Heart right ventricle (tissue), 16 donors: ENCODE measurements at regions not wholly inside any gene's neighbourhood (a gene's known extent, or its start where the extent isn't known, plus 50 kb on each side); places are given as distances from the start of the nearest gene placed in this dataset.
"Not testable (repeated sequence)": the region's sequence is repeated elsewhere in the genome, so short reads cannot be mapped to it uniquely, and the experiment has no call there.

Experiments
- ATAC-seq, 8 donors: fragments of 200-7000 bp; cut with Tn5 transposase; one replicate each; pipeline ENCODE4 v1.9.1; 2020; ENCODE audit warnings: mild to moderate bottlenecking in 8 of 8, moderate library complexity in 8 of 8, moderate number of reproducible peaks in 1 of 8
- DNase-seq, 2 donors: peaks; one replicate each; pipeline ENCODE4 v3.0.0-alpha.2; 2020
- H3K27ac ChIP-seq, 10 donors: fragments of 200-600 bp; sonication (generic) in 2 of 10; one replicate each; pipeline versions ENCODE4 v1.5.0 to v1.8.0; 2020 to 2022; ENCODE audit warnings: mild to moderate bottlenecking in 3 of 10
- H3K27me3 ChIP-seq, 7 donors: fragments of 200-600 bp; one replicate each; pipeline ENCODE4 v1.8.0; 2021 to 2022; ENCODE audit warnings: mild to moderate bottlenecking in 2 of 7
- H3K36me3 ChIP-seq, 9 donors: fragments of 200-600 bp; sonication (generic) in 1 of 9; one replicate each; pipeline versions ENCODE4 v1.5.0 to v1.8.0; 2020 to 2022; ENCODE audit warnings: mild to moderate bottlenecking in 2 of 9
- H3K4me1 ChIP-seq, 9 donors: fragments of 200-600 bp; sonication (generic) in 1 of 9; one replicate each; pipeline versions ENCODE4 v1.5.0 to v1.8.0; 2020 to 2022; ENCODE audit warnings: mild to moderate bottlenecking in 4 of 9
- H3K4me3 ChIP-seq, 10 donors: fragments of 200-600 bp; sonication (generic) in 2 of 10; one replicate each; pipeline versions ENCODE4 v1.5.0 to v1.8.0; 2020 to 2022; ENCODE audit warnings: mild to moderate bottlenecking in 7 of 10, moderate library complexity in 2 of 10
- H3K9me3 ChIP-seq, 11 donors: fragments of 200-600 bp in 10 of 11; sonication (generic) in 2 of 11; one replicate each; pipeline versions ENCODE4 v1.5.0 to v1.8.0; 2013 to 2022; ENCODE audit warnings: mild to moderate bottlenecking in 2 of 11, control low read depth in 1 of 11, moderate library complexity in 1 of 11
- WGBS, 2 donors: extraction: QIAGEN DNeasy Blood & Tissue Kit; methylation state at CpG; one replicate each; pipeline ENCODE4 v1.1.7; 2013; ENCODE audit warnings: inconsistent platforms in 1 of 2; 5-methylcytosine and 5-hydroxymethylcytosine counted together
- intact Hi-C, 10 donors: fragments of 100-400 bp; cut with DNase I; formaldehyde crosslinking; loops; one replicate each; pipeline versions ENCODE4 v1.11.1 to v1.14.2; 2022
- donor health status: Arrhythmogenic right ventricular cardiomyopathy.
- donor health status: ischemic (EF 13 %, LVEDD 7.1; RV severe dilation, severe dysfunction).
- donor health status: healthy with polysubstance abuse.
- donor health status: DM: no; HTN: yes; CAD: no.
- donor health status: DM: no; HTN: no; CAD: no.
- donor health status: ischemic (EF 25% LVEDD 6.9; RV normal size, moderate dysfunction).
- donor health status: ischemic (EF 25% LVEDD 5.7; RV mildly dilated, moderate dysfunction).
- donor health status: healthy.
- donor health status: DM: yes; HTN: yes; CAD: no.
- donor health status: Ischemic cardiomyopathy.
- donor health status: ischemic (EF 35%, LVEDD 5.7; RV mildly dilated, moderate dysfunction).
- donor health status: nonischemic (EF 11% LVEDD 7.7; RV severe dilation, severe dysfunction).
- donor health status: DM: yes; HTN: yes; CAD: no.
- donor health status: PGD.
- donor health status: ischemic (EF 29% LVEDD 5.4; RV normal size, mild dysfunction).
- donor health status: nonischemic (EF 23%, LVEDD 6.1; RV moderate dilation, normal function).

DNA sequence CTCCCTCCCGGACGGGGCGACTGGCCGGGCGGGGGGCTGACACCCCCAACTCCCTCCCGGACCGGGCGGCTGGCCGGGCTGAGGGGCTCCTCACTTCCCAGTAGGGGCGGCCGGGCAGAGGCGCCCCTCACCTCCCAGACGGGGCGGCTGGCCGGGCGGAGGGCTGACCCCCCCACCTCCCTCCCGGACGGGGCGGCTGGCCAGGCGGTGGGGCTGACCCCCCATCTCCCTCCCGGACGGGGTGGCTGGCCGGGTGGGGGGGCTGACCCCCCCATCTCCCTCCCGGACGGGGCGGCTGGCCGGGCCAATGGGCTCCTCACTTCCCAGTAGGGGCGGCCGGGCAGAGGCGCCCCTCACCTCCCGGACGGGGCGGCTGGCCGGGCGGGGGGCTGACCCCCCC, 502.0 kb upstream of the ALG10B start:
- not testable (repeated sequence) for DNase-seq

More for the DNA sequence above, 502.0 kb upstream of the ALG10B start:
- H3K36me3 ChIP-seq, H3K4me1 ChIP-seq, H3K4me3 ChIP-seq, intact Hi-C loops, ATAC-seq, H3K27me3 ChIP-seq, H3K27ac ChIP-seq: not testable (repeated sequence)
- 94 to 96% methylated on average over 15 to 23 of the region's 35 CpGs for WGBS, 2 donors
- H3K9me3 ChIP-seq: peaks cover 0 to 78% (median 44%) of the 10 kb centered on the region in 11 donors
